ENCODE measurements at regions not wholly inside any gene's neighbourhood (a gene's known extent, or its start where the extent isn't known, plus 50 kb on each side); places are given as distances from the start of the nearest gene placed in this dataset.

GRCh38 chr4:43243433-43244116, 351.1 kb downstream of the GRXCR1 start:
- no peak for DNase-seq (ENCODE audit: low read depth in 2 of 2)

- no peak for DNase-seq (ENCODE audit: low read depth in 2 of 2)
Observed at GRCh38 chr4:43244688-43245382, 352.3 kb downstream of the GRXCR1 start.

GRCh38 chr4:43251841-43252240, 359.3 kb downstream of the GRXCR1 start:
- DNase-seq (ENCODE audit: low read depth in 2 of 2), result no peak

GRCh38 chr4:43253541-43253940, 361.0 kb downstream of the GRXCR1 start:
- DNase-seq (ENCODE audit: low read depth in 2 of 2), result no peak

GRCh38 chr4:43264730-43265129, 372.2 kb downstream of the GRXCR1 start:
- no peak for DNase-seq (ENCODE audit: low read depth in 2 of 2)

GRCh38 chr4:43271946-43272345, 379.4 kb downstream of the GRXCR1 start:
- DNase-seq (ENCODE audit: low read depth in 2 of 2), result no peak

- no peak for DNase-seq (ENCODE audit: low read depth in 2 of 2)
Observed at GRCh38 chr4:43274376-43274775, 381.9 kb downstream of the GRXCR1 start.

GRCh38 chr4:43275779-43276178, 383.3 kb downstream of the GRXCR1 start:
- no peak for DNase-seq (ENCODE audit: low read depth in 2 of 2)

GRCh38 chr4:43276321-43276720, 383.8 kb downstream of the GRXCR1 start:
- DNase-seq (ENCODE audit: low read depth in 2 of 2), result no peak

- DNase-seq (ENCODE audit: low read depth in 2 of 2), result no peak
Observed at GRCh38 chr4:43277003-43277402, 384.5 kb downstream of the GRXCR1 start.

- no peak for DNase-seq (ENCODE audit: low read depth in 2 of 2)
Observed at GRCh38 chr4:43282534-43282933, 390.0 kb downstream of the GRXCR1 start.

GRCh38 chr4:43286137-43286536, 393.6 kb downstream of the GRXCR1 start:
- no peak for DNase-seq (ENCODE audit: low read depth in 2 of 2)

- no peak for DNase-seq (ENCODE audit: low read depth in 2 of 2)
Observed at GRCh38 chr4:43296946-43297528, 404.5 kb downstream of the GRXCR1 start.

GRCh38 chr4:43316813-43317212, 424.3 kb downstream of the GRXCR1 start:
- no peak for DNase-seq (ENCODE audit: low read depth in 2 of 2)

GRCh38 chr4:43325220-43325967, 432.9 kb downstream of the GRXCR1 start:
- DNase-seq (ENCODE audit: low read depth in 2 of 2), result no peak

- no peak for DNase-seq (ENCODE audit: low read depth in 2 of 2)
Observed at GRCh38 chr4:43330288-43330687, 437.8 kb downstream of the GRXCR1 start.

GRCh38 chr4:43331226-43332051, 438.9 kb downstream of the GRXCR1 start:
- DNase-seq (ENCODE audit: low read depth in 2 of 2), result no peak

GRCh38 chr4:43332052-43332425, 439.5 kb downstream of the GRXCR1 start:
- no peak for DNase-seq (ENCODE audit: low read depth in 2 of 2)

GRCh38 chr4:43337707-43338106, 445.2 kb downstream of the GRXCR1 start:
- no peak for DNase-seq (ENCODE audit: low read depth in 2 of 2)

- DNase-seq (ENCODE audit: low read depth in 2 of 2), result no peak
Observed at GRCh38 chr4:43339435-43339834, 446.9 kb downstream of the GRXCR1 start.

- DNase-seq (ENCODE audit: low read depth in 2 of 2), result no peak
Observed at GRCh38 chr4:43341741-43342140, 449.2 kb downstream of the GRXCR1 start.

GRCh38 chr4:43343298-43343697, 450.8 kb downstream of the GRXCR1 start:
- no peak for DNase-seq (ENCODE audit: low read depth in 2 of 2)

Data from activated CD4-positive, alpha-beta T cell treated with anti-CD3 and anti-CD28 coated beads for 24 hours (primary cell).